ENCODE measurements at regions not wholly inside any gene's neighbourhood (a gene's known extent, or its start where the extent isn't known, plus 50 kb on each side); places are given as distances from the start of the nearest gene placed in this dataset.
"Not testable (repeated sequence)": the region's sequence is repeated elsewhere in the genome, so short reads cannot be mapped to it uniquely, and the experiment has no call there.

GRCh38 chr10:55519264-55519663, 718.2 kb upstream of the PCDH15 start:
- DNase-seq (ENCODE audit: low read depth): no peak

- DNase-seq (ENCODE audit: low read depth): not testable (repeated sequence)
Measured at GRCh38 chr10:55518416-55518815, 717.4 kb upstream of the PCDH15 start.

- no peak for DNase-seq (ENCODE audit: low read depth)
Measured at GRCh38 chr10:55509168-55509567, 708.1 kb upstream of the PCDH15 start.

- no peak for DNase-seq (ENCODE audit: low read depth)
Measured at GRCh38 chr10:55500931-55501559, 700.0 kb upstream of the PCDH15 start.

GRCh38 chr10:55497893-55498499, 697.0 kb upstream of the PCDH15 start:
- DNase-seq (ENCODE audit: low read depth): no peak

GRCh38 chr10:55495555-55495954, 694.5 kb upstream of the PCDH15 start:
- no peak for DNase-seq (ENCODE audit: low read depth)

- no peak for DNase-seq (ENCODE audit: low read depth)
Measured at GRCh38 chr10:55491712-55492111, 690.7 kb upstream of the PCDH15 start.

GRCh38 chr10:55485827-55486226, 684.8 kb upstream of the PCDH15 start:
- no peak for DNase-seq (ENCODE audit: low read depth)

GRCh38 chr10:55476129-55476528, 675.1 kb upstream of the PCDH15 start:
- no peak for DNase-seq (ENCODE audit: low read depth)

- no peak for DNase-seq (ENCODE audit: low read depth)
Measured at GRCh38 chr10:55474258-55474657, 673.2 kb upstream of the PCDH15 start.

GRCh38 chr10:55470840-55471239, 669.8 kb upstream of the PCDH15 start:
- no peak for DNase-seq (ENCODE audit: low read depth)

- DNase-seq (ENCODE audit: low read depth): no peak
Measured at GRCh38 chr10:55466806-55467504, 665.9 kb upstream of the PCDH15 start.

- no peak for DNase-seq (ENCODE audit: low read depth)
Measured at GRCh38 chr10:55464083-55464482, 663.1 kb upstream of the PCDH15 start.

- no peak for DNase-seq (ENCODE audit: low read depth)
Measured at GRCh38 chr10:55460008-55460407, 659.0 kb upstream of the PCDH15 start.

- no peak for DNase-seq (ENCODE audit: low read depth)
Measured at GRCh38 chr10:55449981-55450380, 649.0 kb upstream of the PCDH15 start.

GRCh38 chr10:55446441-55447002, 645.5 kb upstream of the PCDH15 start:
- DNase-seq (ENCODE audit: low read depth): no peak

- no peak for DNase-seq (ENCODE audit: low read depth)
Measured at GRCh38 chr10:55441777-55442176, 640.7 kb upstream of the PCDH15 start.

GRCh38 chr10:55426138-55426537, 625.1 kb upstream of the PCDH15 start:
- DNase-seq (ENCODE audit: low read depth): no peak

GRCh38 chr10:55410415-55410885, 609.4 kb upstream of the PCDH15 start:
- DNase-seq (ENCODE audit: low read depth): peak; percentile 10

- DNase-seq (ENCODE audit: low read depth): no peak
Measured at GRCh38 chr10:55404094-55404493, 603.1 kb upstream of the PCDH15 start.

GRCh38 chr10:55400075-55400849, 599.2 kb upstream of the PCDH15 start:
- DNase-seq (ENCODE audit: low read depth): no peak

Measured in myocyte (in vitro differentiated cells).